Fibroblast of mammary gland (primary cell): ENCODE measurements at regions not wholly inside any gene's neighbourhood (a gene's known extent, or its start where the extent isn't known, plus 50 kb on each side); places are given as distances from the start of the nearest gene placed in this dataset.

Experiments
- DNase-seq: peaks from one replicate; pipeline ENCODE4 v3.0.0-alpha.2; 2010; ENCODE audit warnings: low read depth
- H3K4me3 ChIP-seq: 2 replicates; pipeline ENCODE4 v1.5.1; 2011; ENCODE audit warnings: low read depth, mild to moderate bottlenecking, low read length, moderate library complexity; ENCODE audit not compliant: control insufficient read depth
- CTCF ChIP-seq: conservative IDR thresholded peaks from 2 replicates; pipeline ENCODE4 v1.5.1; 2011; ENCODE audit warnings: low read depth, low read length, inconsistent platforms; ENCODE audit not compliant: control insufficient read depth, insufficient read depth

DNA sequence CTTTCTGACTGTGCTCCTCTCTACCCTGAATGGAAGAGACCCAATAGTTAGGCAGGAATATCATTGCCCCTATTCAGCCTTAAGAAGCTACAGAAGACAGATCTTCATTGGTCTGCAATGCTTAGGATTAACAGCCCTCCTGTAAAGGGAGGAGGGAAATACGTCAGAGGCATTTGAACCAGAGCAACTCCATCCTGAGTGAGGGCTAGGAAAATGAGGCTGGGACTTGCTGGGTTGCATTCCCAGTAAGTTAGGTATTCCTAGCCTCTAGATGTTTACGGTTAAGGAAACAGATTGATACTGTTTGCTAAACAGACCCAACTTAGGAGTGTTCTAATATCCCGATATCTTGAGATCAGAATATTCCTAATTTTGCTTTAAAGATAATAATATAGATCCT is 63.5 kb downstream of the PCDH18 start:
- TF ChIP-seq CTCF, result no peak
- DNase-seq, result no peak
- no peak overlapping the region for H3K4me3 ChIP-seq

DNA sequence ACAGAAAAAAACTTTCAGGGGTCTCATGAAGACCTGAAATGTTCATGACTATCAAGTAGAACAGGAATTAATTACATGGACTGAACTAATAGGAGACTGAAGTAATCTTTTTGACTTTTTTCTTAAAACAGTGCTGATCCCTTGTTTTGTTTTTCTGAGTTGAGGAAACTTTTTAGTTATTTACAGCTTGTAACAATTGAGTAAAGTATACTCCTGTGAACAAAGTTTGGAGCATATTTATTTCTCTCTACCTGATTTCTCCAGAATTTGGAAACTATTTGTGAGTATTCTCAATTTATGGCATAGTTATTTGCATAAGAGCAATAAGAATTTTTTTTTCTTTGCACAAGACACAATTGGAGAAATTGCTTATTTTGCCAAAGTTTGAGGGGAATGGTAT is 64.8 kb downstream of the PCDH18 start:
- no peak for TF ChIP-seq CTCF
- DNase-seq, result no peak
- no peak overlapping the region for H3K4me3 ChIP-seq

GRCh38 chr4:137463377-137464003 is 68.8 kb downstream of the PCDH18 start:
- DNase-seq, result no peak
- no peak overlapping the region for H3K4me3 ChIP-seq
- TF ChIP-seq CTCF, result no peak

- TF ChIP-seq CTCF, result no peak
- DNase-seq, result no peak
Observed at GRCh38 chr4:137455647-137456321, 76.5 kb downstream of the PCDH18 start.

DNA sequence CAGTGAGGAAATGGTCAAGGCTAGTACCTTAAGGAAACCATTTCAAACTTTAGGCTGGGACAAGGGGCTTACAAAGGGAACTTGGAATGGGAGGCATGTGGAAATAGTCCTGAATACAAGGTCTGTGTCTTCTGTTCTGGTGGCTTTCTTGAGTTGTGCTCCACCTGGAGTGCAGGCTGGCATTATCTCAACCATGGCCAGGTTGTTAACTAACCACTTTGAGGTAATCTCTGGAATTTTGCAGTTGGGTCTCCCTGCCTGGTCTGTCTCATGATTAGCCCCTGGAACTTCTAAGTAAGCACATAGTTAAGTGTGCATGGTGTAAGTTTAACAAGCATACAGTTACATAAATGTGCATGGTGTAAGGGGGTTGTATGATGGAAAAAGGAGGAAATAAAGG is 77.5 kb downstream of the PCDH18 start:
- DNase-seq, result no peak
- no peak overlapping the region for H3K4me3 ChIP-seq
- no peak for TF ChIP-seq CTCF

More at GRCh38 chr4:137455647-137456321, 76.5 kb downstream of the PCDH18 start:
- no peak overlapping the region for H3K4me3 ChIP-seq

DNA sequence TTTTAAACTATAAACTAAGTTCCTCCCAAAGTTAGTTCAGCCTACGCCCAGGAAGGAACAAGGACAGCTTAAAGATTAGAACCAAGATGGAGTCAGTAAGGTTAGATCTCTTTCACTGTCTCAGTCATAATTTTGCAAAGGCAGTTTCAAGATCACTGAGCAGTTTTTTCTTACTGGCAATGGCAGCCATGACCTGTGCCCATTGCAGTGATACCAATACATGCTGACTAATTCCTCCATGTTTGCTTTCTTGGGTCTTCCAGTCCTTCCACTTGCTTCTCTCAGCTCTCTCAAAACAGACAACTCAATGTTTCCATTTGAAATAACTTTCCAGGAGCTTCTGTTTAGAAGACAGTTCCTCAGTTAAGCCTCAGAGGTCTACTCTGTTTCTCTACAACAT is 79.5 kb downstream of the PCDH18 start:
- no peak for DNase-seq
- H3K4me3 ChIP-seq, result no peak overlapping the region

More for the DNA sequence above, 79.5 kb downstream of the PCDH18 start:
- TF ChIP-seq CTCF, result no peak
